DMS 273 (cell line): ENCODE measurements at regions not wholly inside any gene's neighbourhood (a gene's known extent, or its start where the extent isn't known, plus 50 kb on each side); places are given as distances from the start of the nearest gene placed in this dataset.
A peak's percentile ranks its signal among the peaks of the same experiment; 100 is the strongest.

ENCODE experiments used
- DNase-seq: peaks from one replicate; lab custom pipeline; 2025; ENCODE audit not compliant: unreplicated experiment; lab: John Stamatoyannopoulos, UW

DNA sequence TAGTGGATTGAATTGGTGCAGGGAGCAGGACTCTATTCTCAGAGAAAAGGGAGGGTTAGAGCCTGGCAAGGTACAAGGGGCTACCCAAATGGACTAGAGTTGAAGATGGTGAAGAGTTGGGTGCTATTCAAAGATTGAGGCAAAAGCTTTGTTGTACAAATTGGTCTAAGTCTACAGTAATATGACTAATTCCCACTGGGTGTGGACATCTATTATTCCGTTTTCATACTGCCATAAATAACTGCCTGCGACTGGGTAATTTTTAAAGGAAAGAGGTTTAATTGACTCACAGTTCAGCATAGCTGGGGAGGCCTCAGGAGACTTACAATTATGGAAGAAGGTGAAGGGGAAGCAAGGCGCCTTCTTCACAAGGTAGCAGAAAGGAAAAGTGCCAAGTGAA is 266.3 kb downstream of the TPBG start:
- DNase-seq: no peak

DNA sequence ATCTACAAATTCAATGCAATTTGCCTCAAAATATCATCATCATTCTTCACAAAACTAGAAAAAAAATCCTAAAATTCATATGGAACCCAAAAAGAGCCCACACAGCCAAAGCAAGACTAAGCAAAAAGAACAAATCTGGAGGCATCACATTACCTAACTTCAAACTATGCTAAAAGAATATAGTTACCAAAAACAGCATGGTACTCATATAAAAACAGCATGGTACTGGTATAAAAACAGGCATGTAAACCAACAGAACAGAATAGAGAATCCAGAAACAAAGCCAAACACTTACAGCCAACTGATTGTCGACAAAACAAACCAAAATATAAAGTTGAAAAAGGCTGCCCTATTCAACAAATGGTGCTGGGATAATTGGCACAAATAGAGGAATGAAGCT is 278.1 kb downstream of the TPBG start:
- no peak for DNase-seq

- no peak for DNase-seq
Observed at GRCh38 chr6:82645536-82646230, 282.1 kb downstream of the TPBG start.

DNA sequence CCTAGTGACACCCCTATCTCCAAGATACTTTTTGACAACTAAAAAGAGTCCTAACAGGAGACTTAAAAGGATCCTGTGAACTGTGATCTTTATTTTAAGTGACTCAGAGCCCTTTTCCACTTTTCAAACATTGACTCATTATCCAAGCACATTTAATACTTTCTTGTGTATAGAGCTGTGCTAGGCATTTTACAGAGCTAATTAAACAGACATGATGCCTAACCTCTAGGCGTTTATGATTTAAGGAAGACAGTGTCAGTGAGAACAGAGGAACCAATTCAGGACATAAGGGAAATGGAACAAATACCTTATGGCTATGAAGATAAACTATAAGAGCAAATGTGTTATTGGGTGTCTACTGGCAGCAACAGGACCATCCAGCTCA is 282.6 kb downstream of the TPBG start:
- no peak for DNase-seq

- no peak for DNase-seq
Observed at GRCh38 chr6:82651845-82652335, 288.3 kb downstream of the TPBG start.

GRCh38 chr6:82679232-82679631 is 315.6 kb downstream of the TPBG start:
- DNase-seq: no peak

GRCh38 chr6:82680192-82680591 is 316.6 kb downstream of the TPBG start:
- no peak for DNase-seq

- no peak for DNase-seq
Observed at GRCh38 chr6:82681119-82681714, 317.6 kb downstream of the TPBG start.

GRCh38 chr6:82686719-82687118 is 323.1 kb downstream of the TPBG start:
- DNase-seq: no peak

GRCh38 chr6:82687855-82688254 is 324.2 kb downstream of the TPBG start:
- DNase-seq: no peak

GRCh38 chr6:82690283-82690682 is 326.7 kb downstream of the TPBG start:
- no peak for DNase-seq

GRCh38 chr6:82691997-82692396 is 328.4 kb downstream of the TPBG start:
- no peak for DNase-seq

- DNase-seq: no peak
Observed at GRCh38 chr6:82693094-82693493, 329.5 kb downstream of the TPBG start.

GRCh38 chr6:82701341-82701740 is 337.7 kb downstream of the TPBG start:
- DNase-seq: no peak

DNA sequence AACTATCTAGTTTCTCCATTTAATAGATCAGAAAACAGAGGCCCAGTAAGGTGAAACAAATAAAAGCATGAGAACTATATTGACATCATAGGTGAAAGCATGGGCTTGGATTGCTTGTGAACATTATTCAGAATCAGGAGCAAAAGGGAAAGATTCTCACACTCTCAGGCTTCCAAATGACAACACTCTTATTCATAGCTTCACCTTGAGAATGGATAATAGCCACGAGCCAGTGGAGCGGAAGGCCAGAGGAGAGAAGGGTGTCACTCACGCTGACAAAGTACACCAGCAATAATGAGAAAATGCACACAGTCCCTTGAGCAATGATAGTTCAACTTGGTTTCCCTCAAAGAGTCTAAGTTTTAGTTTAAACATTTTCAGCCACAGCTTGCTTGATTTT is 339.0 kb downstream of the TPBG start:
- DNase-seq: no peak

GRCh38 chr6:82703230-82703629 is 339.6 kb downstream of the TPBG start:
- DNase-seq: no peak

DNA sequence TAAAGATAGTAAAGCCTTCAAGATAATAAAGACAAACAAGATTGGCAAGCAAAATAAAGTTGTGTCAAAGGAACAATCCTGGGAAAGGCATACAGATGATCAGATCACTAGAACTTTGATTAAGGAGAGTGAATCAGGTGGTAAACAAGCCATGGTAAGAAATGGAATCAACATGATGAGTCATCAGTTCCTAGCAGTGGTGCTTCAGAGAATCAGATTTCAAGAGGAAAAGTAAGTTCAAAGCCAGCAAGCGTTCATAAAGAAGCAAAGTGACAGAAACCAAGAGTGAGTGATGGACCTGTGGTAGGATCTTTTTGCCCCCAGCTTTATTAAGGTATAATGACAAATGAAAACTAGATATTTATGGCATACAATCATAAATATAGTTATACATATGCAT is 340.4 kb downstream of the TPBG start:
- DNase-seq: no peak

DNA sequence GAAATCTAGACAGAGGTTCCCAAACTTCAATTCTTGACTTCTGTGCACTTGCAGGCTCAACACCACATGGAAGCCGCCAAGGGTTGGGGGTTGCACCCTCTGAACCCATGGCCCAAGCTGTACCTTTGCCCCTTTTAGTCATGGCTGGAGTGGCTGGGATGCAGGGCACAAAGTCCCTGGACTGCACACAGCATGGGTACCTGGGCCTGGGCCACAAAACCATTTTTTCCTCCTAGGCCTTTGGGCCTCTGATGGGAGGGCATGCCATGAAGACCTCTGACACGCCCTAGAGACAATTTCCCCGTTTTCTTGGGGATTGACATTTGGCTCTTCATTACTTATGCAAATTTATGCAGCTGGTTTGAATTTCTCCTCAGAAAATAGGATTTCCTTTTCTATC is 342.0 kb downstream of the TPBG start:
- no peak for DNase-seq

GRCh38 chr6:82711105-82711827 is 347.6 kb downstream of the TPBG start:
- no peak for DNase-seq

DNA sequence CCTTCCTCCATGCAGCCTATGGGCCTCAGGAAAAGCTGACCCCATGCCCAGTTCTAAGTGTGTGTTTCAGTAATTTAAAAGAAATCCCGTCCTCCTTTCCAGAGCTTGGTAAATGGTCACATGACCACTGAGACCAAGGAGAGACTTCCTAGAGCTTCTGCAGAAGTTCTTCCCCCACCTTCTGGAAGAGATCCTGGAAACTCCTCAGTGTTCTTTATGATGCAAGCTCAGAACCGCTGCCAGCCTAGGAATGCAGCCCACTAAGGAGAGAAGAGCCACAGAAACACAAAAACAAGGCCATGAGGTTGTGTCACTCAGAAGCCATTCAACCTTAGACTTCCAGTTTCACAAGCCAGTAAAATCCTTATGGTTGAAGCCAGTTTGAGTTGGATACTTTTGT is 348.4 kb downstream of the TPBG start:
- no peak for DNase-seq

- no peak for DNase-seq
Observed at GRCh38 chr6:82712389-82712788, 348.8 kb downstream of the TPBG start.

DNA sequence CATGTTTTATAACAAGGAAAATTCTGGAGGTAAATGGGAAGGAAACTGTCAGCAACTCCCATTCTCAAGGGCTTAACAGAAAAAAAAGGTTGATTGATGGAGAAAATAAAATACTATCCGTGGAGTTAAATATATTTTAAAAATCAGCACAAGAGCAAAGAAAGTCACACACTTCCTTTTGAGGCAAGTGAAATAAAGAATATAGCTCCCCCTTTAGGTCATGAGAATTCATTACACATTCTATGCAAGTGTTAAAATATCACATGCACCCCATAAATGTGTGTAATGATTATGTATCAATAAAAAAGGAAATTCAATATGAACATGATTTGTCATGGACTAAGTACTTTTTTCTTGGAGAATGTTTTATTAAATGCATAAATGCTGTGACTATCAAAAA is 349.2 kb downstream of the TPBG start:
- DNase-seq: peak; percentile 12
